WTC11 (cell line): ENCODE measurements at regions not wholly inside any gene's neighbourhood (a gene's known extent, or its start where the extent isn't known, plus 50 kb on each side); places are given as distances from the start of the nearest gene placed in this dataset.

ENCODE experiments used
- ATAC-seq: fragments of 200-7000 bp; cut with Tn5 transposase; 2 replicates; pipeline ENCODE4 v1.10.0; 2021; ENCODE audit warnings: mild to moderate bottlenecking, moderate library complexity
- CTCF ChIA-PET: fragments of 300-600 bp; sonication (Branson Sonifier 250); formaldehyde crosslinking; loops from one replicate; lab custom pipeline; 2021; ENCODE audit warnings: antibody characterized with exemption; lab: Charles Lee
- POLR2A ChIA-PET: fragments of 350-600 bp; sonication (Branson Sonifier 250); formaldehyde crosslinking; loops from one replicate; lab custom pipeline; 2021; ENCODE audit warnings: antibody characterized with exemption; lab: Charles Lee
- DNase-seq: peaks from one replicate; pipeline ENCODE4 v3.0.0; 2021; ENCODE audit warnings: low spot score
- H3K27ac Mint-ChIP-seq: 2 replicates; pipeline ENCODE4 v1.8.0; 2021; ENCODE audit warnings: mixed read lengths
- H3K27me3 Mint-ChIP-seq: 2 replicates; pipeline ENCODE4 v1.8.0; 2021; ENCODE audit warnings: low read depth, mild to moderate bottlenecking, moderate library complexity, mixed read lengths
- H3K36me3 Mint-ChIP-seq: 2 replicates; pipeline ENCODE4 v1.8.0; 2021; ENCODE audit warnings: mixed read lengths
- H3K4me1 Mint-ChIP-seq: 2 replicates; pipeline ENCODE4 v1.8.0; 2022; ENCODE audit warnings: mixed read lengths
- H3K4me3 Mint-ChIP-seq: 2 replicates; pipeline ENCODE4 v1.8.0; 2021; ENCODE audit warnings: mild to moderate bottlenecking, moderate library complexity, mixed read lengths
- H3K9me3 Mint-ChIP-seq: 2 replicates; pipeline ENCODE4 v1.8.0; 2021; ENCODE audit warnings: mixed read lengths
- AR ChIP-seq: fragments of 250-450 bp; sonication (Bioruptor Pico); IDR thresholded peaks from 2 replicates; pipeline ENCODE4 v1.9.0; 2021; ENCODE audit warnings: mild to moderate bottlenecking
- ATF1 ChIP-seq: sonication (generic); formaldehyde crosslinking; IDR thresholded peaks from 2 replicates; pipeline ENCODE4 v1.8.1; 2023; ENCODE audit warnings: mild to moderate bottlenecking, moderate library complexity, missing genetic modification reagents
- ATF3 ChIP-seq: sonication (generic); formaldehyde crosslinking; conservative IDR thresholded peaks from 2 replicates; pipeline ENCODE4 v1.8.1; 2022; ENCODE audit warnings: mild to moderate bottlenecking, missing genetic modification reagents
- ATF6 ChIP-seq: sonication (generic); formaldehyde crosslinking; IDR thresholded peaks from 2 replicates; pipeline ENCODE4 v1.8.1; 2023; ENCODE audit warnings: mild to moderate bottlenecking, missing genetic modification reagents
- E2F1 ChIP-seq: sonication (generic); formaldehyde crosslinking; IDR thresholded peaks from 2 replicates; pipeline ENCODE4 v1.8.0; 2022; ENCODE audit warnings: mild to moderate bottlenecking, missing genetic modification reagents
- E2F5 ChIP-seq: sonication (generic); formaldehyde crosslinking; IDR thresholded peaks from 2 replicates; pipeline ENCODE4 v1.8.1; 2022; ENCODE audit warnings: mild to moderate bottlenecking, moderate library complexity, missing genetic modification reagents
- ELF4 ChIP-seq: sonication (generic); formaldehyde crosslinking; IDR thresholded peaks from 2 replicates; pipeline ENCODE4 v1.8.1; 2022; ENCODE audit warnings: low read depth, mild to moderate bottlenecking, moderate library complexity, missing genetic modification reagents
- EMX1 ChIP-seq: fragments of 250-450 bp; sonication (Bioruptor Pico); IDR thresholded peaks from 2 replicates; pipeline ENCODE4 v1.8.0; 2021; ENCODE audit warnings: mild to moderate bottlenecking
- ETV6 ChIP-seq: sonication (generic); formaldehyde crosslinking; IDR thresholded peaks from 2 replicates; pipeline ENCODE4 v1.8.1; 2022; ENCODE audit warnings: mild to moderate bottlenecking, missing genetic modification reagents
- GABPB1 ChIP-seq: sonication (generic); formaldehyde crosslinking; IDR thresholded peaks from 2 replicates; pipeline ENCODE4 v1.8.1; 2023; ENCODE audit warnings: mild to moderate bottlenecking, missing genetic modification reagents
- HMGA2 ChIP-seq: fragments of 250-450 bp; sonication (Bioruptor Pico); IDR thresholded peaks from 2 replicates; pipeline ENCODE4 v1.4.0; 2021; ENCODE audit warnings: mild to moderate bottlenecking, moderate library complexity
- IRF1 ChIP-seq: sonication (generic); formaldehyde crosslinking; IDR thresholded peaks from 2 replicates; pipeline ENCODE4 v1.8.0; 2023; ENCODE audit warnings: missing genetic modification reagents
- JAZF1 ChIP-seq: fragments of 250-450 bp; sonication (Bioruptor Pico); IDR thresholded peaks from 2 replicates; pipeline ENCODE4 v1.9.0; 2021; ENCODE audit warnings: moderate library complexity, mild to moderate bottlenecking, inconsistent platforms
- JUN ChIP-seq: sonication (generic); formaldehyde crosslinking; IDR thresholded peaks from 2 replicates; pipeline ENCODE4 v1.8.0; 2023; ENCODE audit warnings: mild to moderate bottlenecking, missing genetic modification reagents
- MLX ChIP-seq: sonication (generic); formaldehyde crosslinking; IDR thresholded peaks from 2 replicates; pipeline ENCODE4 v1.8.1; 2023; ENCODE audit warnings: mild to moderate bottlenecking, missing genetic modification reagents, moderate library complexity
- NR3C1 ChIP-seq: sonication (generic); formaldehyde crosslinking; conservative IDR thresholded peaks from 2 replicates; pipeline ENCODE4 v1.8.1; 2023; ENCODE audit warnings: low read depth, mild to moderate bottlenecking, missing genetic modification reagents
- RORB ChIP-seq: fragments of 250-450 bp; sonication (Bioruptor Pico); IDR thresholded peaks from 2 replicates; pipeline ENCODE4 v1.9.0; 2021; ENCODE audit warnings: mild to moderate bottlenecking
- TEAD1 ChIP-seq: sonication (generic); formaldehyde crosslinking; IDR thresholded peaks from 2 replicates; pipeline ENCODE4 v1.8.0; 2022; ENCODE audit warnings: mild to moderate bottlenecking, missing genetic modification reagents
- USF2 ChIP-seq: sonication (generic); formaldehyde crosslinking; IDR thresholded peaks from 2 replicates; pipeline ENCODE4 v1.8.1; 2023; ENCODE audit warnings: mild to moderate bottlenecking, missing genetic modification reagents, moderate library complexity
- ZBTB43 ChIP-seq: sonication (generic); formaldehyde crosslinking; IDR thresholded peaks from 2 replicates; pipeline ENCODE4 v1.8.1; 2023; ENCODE audit warnings: mild to moderate bottlenecking, missing genetic modification reagents
- ZNF416 ChIP-seq: fragments of 250-450 bp; sonication (Bioruptor Pico); IDR thresholded peaks from 2 replicates; pipeline ENCODE4 v1.9.0; 2021; ENCODE audit warnings: mild to moderate bottlenecking, inconsistent platforms
- ZNF423 ChIP-seq: fragments of 250-450 bp; sonication (Bioruptor Pico); IDR thresholded peaks from 2 replicates; pipeline ENCODE4 v2.1.2; 2022; ENCODE audit warnings: mild to moderate bottlenecking, moderate library complexity

- Mint-ChIP-seq H3K36me3 (no peaks in the 10 kb centered on the region), H3K9me3 (no peaks in the 10 kb centered on the region; the same call in 1 of the 2 replicates), H3K27me3 (no peaks in the 10 kb centered on the region), H3K4me1 (no peaks in the 10 kb centered on the region), H3K4me3 (no peak overlapping the region), H3K27ac (no peak overlapping the region)
- ATAC-seq (no peak), DNase-seq (no peak)
- TF ChIP-seq ATF1, result no peak
- TF ChIP-seq USF2 (CRISPR knock-in tag), result no peak
- TF ChIP-seq JUN, result no peak
- no peak for TF ChIP-seq JAZF1 (CRISPR knock-in tag)
- no peak for TF ChIP-seq ZBTB43 (CRISPR knock-in tag)
- no peak for TF ChIP-seq RORB (CRISPR knock-in tag)
- no peak for TF ChIP-seq E2F1
- TF ChIP-seq ZNF416 (CRISPR knock-in tag), result no peak
- no peak for TF ChIP-seq ZNF423 (CRISPR knock-in tag)
- no peak for TF ChIP-seq TEAD1 (CRISPR knock-in tag)
- TF ChIP-seq ETV6 (CRISPR knock-in tag), result no peak
- TF ChIP-seq ATF3 (CRISPR knock-in tag), result no peak
- no peak for TF ChIP-seq MLX
- no peak for TF ChIP-seq GABPB1
- no peak for TF ChIP-seq ATF6 (CRISPR knock-in tag)
- no peak for TF ChIP-seq ELF4 (CRISPR knock-in tag)
- POLR2A ChIA-PET, result no interaction called here
- CTCF ChIA-PET, result no interaction called here
Observed at GRCh38 chr4:131613086-131613823, 1535.8 kb upstream of the PCDH10 start.

- CTCF ChIA-PET, result no interaction called here
- TF ChIP-seq E2F5, result no peak
- TF ChIP-seq ATF6 (CRISPR knock-in tag), result no peak
- TF ChIP-seq IRF1, result no peak
- TF ChIP-seq EMX1, result no peak
- TF ChIP-seq AR (CRISPR knock-in tag), result no peak
- no peak for TF ChIP-seq HMGA2 (CRISPR knock-in tag)
- TF ChIP-seq USF2 (CRISPR knock-in tag), result no peak
- no peak for TF ChIP-seq NR3C1 (CRISPR knock-in tag)
Observed at GRCh38 chr4:131613824-131614216, 1535.3 kb upstream of the PCDH10 start.

More at GRCh38 chr4:131613824-131614216, 1535.3 kb upstream of the PCDH10 start:
- Mint-ChIP-seq H3K9me3 (no peaks in the 10 kb centered on the region), H3K27ac (no peak overlapping the region), H3K4me3 (no peak overlapping the region), H3K36me3 (no peaks in the 10 kb centered on the region), H3K4me1 (no peaks in the 10 kb centered on the region), H3K27me3 (no peaks in the 10 kb centered on the region)
- DNase-seq, result no peak
- no peak for ATAC-seq
- POLR2A ChIA-PET, result no interaction called here
